GM18499 (cell line): ENCODE measurements at regions not wholly inside any gene's neighbourhood (a gene's known extent, or its start where the extent isn't known, plus 50 kb on each side); places are given as distances from the start of the nearest gene placed in this dataset.
A peak's percentile ranks its signal among the peaks of the same experiment; 100 is the strongest.
"Not testable (repeated sequence)": the region's sequence is repeated elsewhere in the genome, so short reads cannot be mapped to it uniquely, and the experiment has no call there.

Experiments used
- ATAC-seq: cut with Tn5 transposase; IDR thresholded peaks from one replicate; pipeline ENCODE4 v1.9.1; 2021; ENCODE audit warnings: moderate number of reproducible peaks; ENCODE audit not compliant: insufficient read depth, unreplicated experiment

DNA sequence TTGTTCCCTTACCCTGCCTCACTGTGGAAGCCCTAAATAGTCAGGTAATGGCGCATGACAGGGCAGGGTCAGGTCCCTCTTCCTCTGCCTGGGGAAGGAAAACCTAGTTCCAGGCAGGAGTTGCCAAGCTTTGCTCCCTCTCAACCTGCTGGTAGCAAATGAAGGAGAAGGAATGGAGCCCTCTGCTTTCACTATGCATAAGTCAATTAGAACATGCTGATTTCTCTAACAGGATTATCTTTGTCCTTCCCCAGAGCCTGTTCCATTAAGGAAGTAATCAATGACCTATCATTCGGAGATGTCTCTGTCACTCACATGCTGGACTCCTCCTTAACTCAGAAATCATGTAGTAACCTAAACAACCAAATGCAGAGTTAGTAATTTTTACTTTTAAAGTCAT, 161.8 kb upstream of the NFIA start:
- no peak for ATAC-seq

- ATAC-seq = no peak
These were observed 163.5 kb upstream of the NFIA start for GRCh38 chr1:60918867-60919266.

DNA sequence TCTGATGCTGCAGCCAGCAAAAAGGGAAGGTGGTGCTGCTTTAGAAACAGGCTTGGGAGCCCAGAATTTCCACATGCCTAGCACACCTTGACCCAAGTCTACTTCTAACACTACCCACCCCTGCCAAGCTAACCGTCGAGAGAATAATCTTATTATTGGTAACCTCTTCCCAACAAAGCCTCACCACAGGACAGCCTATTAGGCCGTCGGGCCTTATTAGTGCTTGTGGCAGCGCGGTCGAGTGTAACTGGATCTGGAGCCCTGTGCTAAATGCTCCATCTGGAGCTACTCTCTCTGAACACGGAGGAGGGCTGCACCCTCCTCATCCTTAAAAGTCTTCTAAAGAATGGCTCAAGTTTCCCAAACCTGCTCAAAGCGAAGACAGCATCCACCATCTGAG, 165.5 kb upstream of the NFIA start:
- no peak for ATAC-seq

- ATAC-seq = no peak
These were observed 166.2 kb upstream of the NFIA start for GRCh38 chr1:60916199-60916598.

DNA sequence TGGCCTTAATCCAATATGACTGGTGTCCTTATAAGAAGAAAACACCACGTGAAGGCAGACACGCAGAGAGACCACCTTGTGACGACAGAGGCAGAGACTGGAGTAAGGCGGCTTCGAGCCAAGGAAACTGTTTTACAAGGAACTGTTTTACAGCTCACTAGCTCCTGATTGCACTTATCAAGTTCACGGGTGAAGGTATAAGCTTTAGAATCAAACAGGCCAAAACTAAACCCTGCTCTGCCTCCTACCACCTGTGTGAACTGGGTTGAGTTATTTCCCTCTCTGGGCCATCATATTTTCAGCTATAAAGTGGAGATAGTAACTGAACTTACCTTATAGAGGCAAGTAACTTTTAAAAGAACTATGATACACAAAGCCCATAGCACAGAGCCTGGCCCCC, 166.9 kb upstream of the NFIA start:
- no peak for ATAC-seq

DNA sequence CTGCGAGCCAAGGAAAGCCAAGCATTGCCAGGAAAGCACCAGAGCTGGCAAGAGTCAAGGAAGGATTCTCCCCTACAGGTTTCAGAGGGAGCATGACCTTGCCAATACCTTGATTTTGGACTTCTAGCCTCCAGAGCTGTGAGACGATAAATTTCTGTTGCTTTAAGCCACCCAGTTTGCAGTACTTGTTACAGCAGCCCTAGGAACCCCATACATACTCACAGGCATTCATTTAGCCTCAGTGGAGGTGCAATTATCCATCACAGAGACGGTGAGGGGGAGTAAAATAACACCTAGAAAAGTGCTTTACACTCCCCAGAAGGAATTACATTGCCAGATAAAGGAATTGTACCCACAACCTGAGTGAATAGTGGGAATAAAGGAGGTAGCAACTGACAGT, 167.4 kb upstream of the NFIA start:
- ATAC-seq = no peak

GRCh38 chr1:60913708-60914107, 168.7 kb upstream of the NFIA start:
- ATAC-seq = not testable (repeated sequence)

DNA sequence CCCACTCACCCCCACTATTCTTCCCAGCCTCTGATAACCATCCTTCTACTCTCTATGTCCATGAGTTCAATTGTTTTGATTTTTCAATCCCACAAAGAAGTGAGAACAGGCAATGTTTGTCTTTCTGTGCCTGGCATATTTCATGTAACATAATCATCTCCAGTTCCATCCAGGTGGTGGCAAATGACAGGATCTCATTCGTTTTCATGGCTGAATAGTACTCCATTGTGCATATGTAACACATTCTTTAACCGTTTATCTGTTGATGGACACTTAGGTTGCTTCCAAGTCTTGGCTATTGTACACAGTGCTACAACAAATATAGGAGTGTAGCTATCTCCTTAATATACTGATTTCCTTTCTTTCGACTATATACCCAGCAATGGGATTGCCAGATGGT, 169.3 kb upstream of the NFIA start:
- no peak for ATAC-seq

DNA sequence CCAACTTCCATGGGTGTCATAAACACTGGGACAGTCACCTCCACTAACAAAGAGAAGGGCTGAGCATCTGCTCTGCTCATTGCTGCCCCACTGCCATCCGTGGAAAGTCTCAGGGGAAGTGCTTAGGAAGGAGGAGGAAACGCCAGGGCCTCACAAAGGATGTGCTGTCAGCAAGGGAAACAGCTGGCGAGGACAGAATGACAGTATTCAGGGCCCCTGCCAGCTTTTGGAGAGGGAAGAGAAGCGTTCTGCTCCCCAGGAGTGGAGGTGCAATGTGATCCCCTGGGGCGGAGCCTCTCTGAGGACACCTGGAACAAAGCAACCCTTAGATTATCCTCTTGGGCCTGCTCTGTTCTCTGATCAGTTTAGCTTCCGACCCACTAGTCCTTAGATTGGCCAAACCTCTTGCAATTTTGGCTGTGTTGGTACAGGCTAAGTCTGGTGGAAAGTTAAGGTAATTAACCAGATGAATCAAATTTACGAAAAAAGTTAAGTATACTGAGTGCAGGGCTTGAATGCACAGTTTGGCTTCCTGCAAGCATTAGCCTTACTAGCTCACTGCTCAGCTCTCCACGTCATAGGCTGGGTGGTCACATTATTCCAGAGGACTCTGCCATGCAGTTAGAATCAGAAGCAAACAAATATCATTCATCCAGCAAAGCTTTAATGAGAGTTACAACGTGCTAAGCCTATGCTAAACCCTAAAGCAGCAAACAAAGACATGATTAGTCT, 170.2 kb upstream of the NFIA start:
- no peak for ATAC-seq

- no peak for ATAC-seq
These were observed 174.2 kb upstream of the NFIA start for GRCh38 chr1:60908159-60908558.

GRCh38 chr1:60906526-60906925, 175.8 kb upstream of the NFIA start:
- ATAC-seq = no peak

GRCh38 chr1:60906039-60906438, 176.3 kb upstream of the NFIA start:
- ATAC-seq = no peak

GRCh38 chr1:60904099-60904851, 178.1 kb upstream of the NFIA start:
- ATAC-seq = no peak

DNA sequence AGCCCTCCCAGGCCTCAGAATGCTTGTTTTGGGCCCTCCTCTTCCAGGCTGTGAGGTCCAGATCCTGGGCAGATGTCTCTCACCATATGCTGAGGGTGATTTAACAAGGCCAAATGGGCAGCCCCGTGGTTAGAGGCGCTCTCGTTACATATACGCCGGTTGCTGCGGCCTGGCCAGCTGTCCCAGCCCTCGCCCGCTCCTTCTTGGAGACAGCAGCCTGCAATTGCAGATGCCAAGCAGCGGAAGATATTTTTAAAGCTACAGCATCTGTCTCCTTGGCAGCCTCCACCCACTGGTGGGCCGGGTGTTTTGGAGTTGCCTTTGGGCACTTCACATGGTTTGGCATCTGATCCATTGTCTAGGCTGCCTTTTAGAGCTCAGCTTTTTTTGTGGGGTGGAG, 178.8 kb upstream of the NFIA start:
- ATAC-seq = no peak

DNA sequence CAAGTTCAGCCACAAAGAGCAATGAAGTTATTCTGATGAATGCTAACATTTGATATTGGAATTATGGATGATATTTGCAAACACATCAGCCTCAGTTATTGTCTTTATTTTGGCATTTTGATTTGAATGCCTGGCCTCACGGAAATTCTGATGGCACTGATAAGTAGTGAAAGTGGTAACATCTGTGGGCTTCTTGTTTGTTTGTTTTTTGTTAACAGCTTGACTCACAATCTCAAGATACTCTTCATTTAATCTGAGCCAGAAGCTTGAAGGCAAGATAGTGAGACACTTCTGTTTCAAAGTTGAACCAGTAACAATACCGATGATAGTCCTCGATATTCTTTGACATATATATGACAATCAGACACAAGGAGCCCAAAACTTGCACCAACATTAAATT, 182.9 kb upstream of the NFIA start:
- ATAC-seq = no peak

DNA sequence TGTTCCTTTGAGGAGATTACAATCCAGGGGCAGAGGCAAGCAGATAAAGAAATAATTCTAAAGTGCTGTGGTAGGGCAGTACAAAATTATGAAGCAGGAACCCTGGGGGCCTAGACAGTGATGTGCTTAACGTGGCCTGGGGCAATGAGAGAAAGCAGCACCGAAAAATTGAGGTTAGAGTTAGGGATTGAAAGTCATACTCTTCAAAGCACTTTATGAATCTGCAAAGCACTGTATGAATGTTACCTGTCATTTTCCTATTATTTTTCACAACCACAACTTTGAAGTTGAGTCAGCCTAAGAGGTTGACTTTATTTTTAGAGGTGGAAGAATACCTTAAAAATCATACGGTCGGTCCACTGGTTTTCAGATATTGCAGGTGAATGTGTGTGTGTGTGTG, 183.4 kb upstream of the NFIA start:
- peak; percentile 87 for ATAC-seq

GRCh38 chr1:60898413-60898812, 183.9 kb upstream of the NFIA start:
- no peak for ATAC-seq

GRCh38 chr1:60896701-60897363, 185.5 kb upstream of the NFIA start:
- no peak for ATAC-seq

DNA sequence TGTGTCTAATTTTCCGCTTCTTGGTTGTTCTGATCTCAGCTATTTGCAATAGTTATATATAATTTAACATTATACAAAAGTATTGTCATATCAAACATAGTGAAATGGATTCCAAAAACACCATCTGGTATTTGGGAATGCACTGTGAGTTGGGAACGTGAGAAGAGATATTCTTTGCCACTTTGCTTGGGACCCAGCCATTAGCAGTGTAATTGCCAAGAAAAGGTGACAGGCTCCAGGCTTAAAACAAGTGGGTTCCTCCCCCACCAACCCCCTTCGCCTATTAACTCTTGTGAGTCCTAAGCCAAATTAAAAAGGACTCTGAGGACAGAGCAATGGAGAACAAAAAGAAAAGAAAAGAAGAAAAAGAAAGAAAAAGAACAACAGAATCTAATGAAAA, 186.7 kb upstream of the NFIA start:
- no peak for ATAC-seq

DNA sequence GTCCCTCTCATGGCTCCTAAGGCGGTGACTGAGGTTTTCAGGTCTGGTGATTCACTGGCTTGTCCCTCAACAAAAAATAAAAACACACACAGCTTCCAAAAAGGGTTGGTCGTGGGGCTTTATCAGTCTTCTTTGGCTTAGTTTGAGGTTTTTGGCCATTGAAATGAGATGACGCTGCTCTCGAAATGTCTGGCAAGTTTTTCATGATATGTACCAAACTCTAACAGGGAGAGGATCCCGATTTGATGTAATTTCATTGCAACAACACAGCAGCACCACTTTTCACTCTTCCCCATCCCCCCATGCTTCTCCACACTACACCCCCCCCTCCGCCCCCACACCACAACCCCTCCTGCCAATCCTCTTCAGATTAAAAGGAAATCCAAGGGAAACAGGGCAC, 187.1 kb upstream of the NFIA start:
- ATAC-seq = no peak

DNA sequence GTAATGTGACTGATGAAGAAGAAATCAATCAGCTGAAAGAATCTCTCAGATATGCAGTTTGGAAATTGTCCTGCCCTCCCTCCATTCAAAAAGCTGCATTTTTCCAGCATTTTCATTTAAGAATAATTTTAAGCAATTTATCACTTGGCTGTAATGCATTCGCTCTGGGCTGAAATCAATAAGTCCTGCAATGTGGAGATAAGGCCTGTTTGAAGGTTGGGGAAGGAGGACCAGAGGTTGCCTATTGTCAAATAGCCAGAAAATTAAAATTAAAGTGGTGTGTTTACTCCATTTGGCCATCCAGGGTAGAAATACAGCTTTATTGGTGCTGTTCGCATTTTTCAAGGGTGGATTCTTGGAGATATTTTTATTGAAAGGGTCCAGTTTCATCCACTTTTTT, 187.6 kb upstream of the NFIA start:
- no peak for ATAC-seq

DNA sequence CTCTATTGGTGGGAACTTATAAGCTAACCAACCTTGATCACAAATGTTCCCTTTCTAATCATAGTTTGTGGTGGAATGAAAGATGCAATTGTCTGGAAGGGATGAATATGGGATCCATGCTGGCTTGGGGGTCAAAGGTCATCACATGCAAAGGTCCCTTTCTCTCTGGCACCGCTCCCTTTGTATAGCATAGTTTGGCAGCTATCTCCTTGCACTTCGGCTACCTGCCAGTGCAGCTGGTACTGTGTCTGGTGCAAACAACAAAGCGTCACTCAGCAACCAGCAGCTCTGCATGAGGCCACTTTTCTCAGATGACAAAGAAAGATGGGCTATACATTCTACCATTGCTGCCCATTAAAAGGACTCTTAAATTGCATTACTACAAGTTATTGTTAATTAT, 188.2 kb upstream of the NFIA start:
- ATAC-seq = no peak
